Ascending aorta (tissue), 2 donors: ENCODE measurements at regions not wholly inside any gene's neighbourhood (a gene's known extent, or its start where the extent isn't known, plus 50 kb on each side); places are given as distances from the start of the nearest gene placed in this dataset.

ENCODE experiments used
- DNase-seq, 2 donors: peaks; one replicate each; pipeline ENCODE4 v3.0.0-alpha.2; 2019; ENCODE audit warnings: low spot score in 2 of 2
- H3K27ac ChIP-seq, 2 donors: fragments of 200-600 bp; sonication (generic); one replicate each; pipeline ENCODE4 v1.5.1; 2016 to 2017; ENCODE audit warnings: mild to moderate bottlenecking in 1 of 2
- H3K27me3 ChIP-seq: fragments of 200-600 bp; sonication (generic); one replicate; pipeline ENCODE4 v1.5.1; 2017
- H3K36me3 ChIP-seq, 2 donors: fragments of 200-600 bp; sonication (generic); one replicate each; pipeline ENCODE4 v1.5.1; 2016
- H3K4me1 ChIP-seq, 2 donors: fragments of 200-600 bp; sonication (generic); one replicate each; pipeline ENCODE4 v1.5.1; 2016 to 2017; ENCODE audit warnings: mild to moderate bottlenecking in 1 of 2
- H3K4me3 ChIP-seq, 2 donors: fragments of 200-600 bp; sonication (generic); one replicate each; pipeline ENCODE4 v1.5.1; 2016 to 2017; ENCODE audit warnings: mild to moderate bottlenecking in 1 of 2
- H3K9me3 ChIP-seq, 2 donors: fragments of 200-600 bp; sonication (generic); one replicate each; pipeline ENCODE4 v1.5.1; 2016
- intact Hi-C: fragments of 100-400 bp; cut with DNase I; formaldehyde crosslinking; loops from one replicate; pipeline ENCODE4 v1.15.1; 2023
- TF ChIP-seq, protein P1 (sequence below), 3 experiments: fragments of 200-600 bp in 2 of 3; fragments of 450-650 bp in 1 of 3; sonication (generic) in 2 of 3; IDR thresholded peaks; one replicate each; pipeline ENCODE4 v1.5.1; 2016 to 2019; ENCODE audit warnings: antibody characterized with exemption in 3 of 3, mild to moderate bottlenecking in 1 of 3, moderate library complexity in 1 of 3

DNA sequence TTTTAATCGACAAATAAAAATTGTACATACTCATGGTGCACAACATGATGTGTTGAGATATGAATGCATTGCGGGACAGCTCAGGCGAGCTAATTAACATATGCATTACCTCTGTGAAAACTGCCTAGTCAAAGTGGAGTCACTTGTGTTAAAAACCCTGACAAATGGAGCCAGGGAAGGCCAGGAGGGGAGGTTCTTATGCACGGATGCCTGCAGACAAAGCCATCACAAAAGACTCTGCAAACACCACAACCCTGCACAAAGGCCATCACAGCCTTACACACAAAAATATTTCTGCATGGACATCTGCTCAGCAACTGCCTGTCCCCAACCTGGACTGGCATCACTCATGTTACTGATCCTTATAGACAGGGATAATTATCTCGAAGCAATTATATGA, 204.4 kb upstream of the AJAP1 start:
- Histone ChIP-seq H3K27ac (no peak overlapping the region), H3K36me3 (no peaks in the 10 kb centered on the region), H3K4me1 (no peaks in the 10 kb centered on the region), H3K27me3 (no peaks in the 10 kb centered on the region), H3K4me3 (no peak overlapping the region), H3K9me3 (no peaks in the 10 kb centered on the region)
- no peak for DNase-seq
- TF ChIP-seq, protein P1, sequence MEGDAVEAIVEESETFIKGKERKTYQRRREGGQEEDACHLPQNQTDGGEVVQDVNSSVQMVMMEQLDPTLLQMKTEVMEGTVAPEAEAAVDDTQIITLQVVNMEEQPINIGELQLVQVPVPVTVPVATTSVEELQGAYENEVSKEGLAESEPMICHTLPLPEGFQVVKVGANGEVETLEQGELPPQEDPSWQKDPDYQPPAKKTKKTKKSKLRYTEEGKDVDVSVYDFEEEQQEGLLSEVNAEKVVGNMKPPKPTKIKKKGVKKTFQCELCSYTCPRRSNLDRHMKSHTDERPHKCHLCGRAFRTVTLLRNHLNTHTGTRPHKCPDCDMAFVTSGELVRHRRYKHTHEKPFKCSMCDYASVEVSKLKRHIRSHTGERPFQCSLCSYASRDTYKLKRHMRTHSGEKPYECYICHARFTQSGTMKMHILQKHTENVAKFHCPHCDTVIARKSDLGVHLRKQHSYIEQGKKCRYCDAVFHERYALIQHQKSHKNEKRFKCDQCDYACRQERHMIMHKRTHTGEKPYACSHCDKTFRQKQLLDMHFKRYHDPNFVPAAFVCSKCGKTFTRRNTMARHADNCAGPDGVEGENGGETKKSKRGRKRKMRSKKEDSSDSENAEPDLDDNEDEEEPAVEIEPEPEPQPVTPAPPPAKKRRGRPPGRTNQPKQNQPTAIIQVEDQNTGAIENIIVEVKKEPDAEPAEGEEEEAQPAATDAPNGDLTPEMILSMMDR (IDR thresholded peaks at IDR 0.05): no peak
- intact Hi-C loops: no loop called here

DNA sequence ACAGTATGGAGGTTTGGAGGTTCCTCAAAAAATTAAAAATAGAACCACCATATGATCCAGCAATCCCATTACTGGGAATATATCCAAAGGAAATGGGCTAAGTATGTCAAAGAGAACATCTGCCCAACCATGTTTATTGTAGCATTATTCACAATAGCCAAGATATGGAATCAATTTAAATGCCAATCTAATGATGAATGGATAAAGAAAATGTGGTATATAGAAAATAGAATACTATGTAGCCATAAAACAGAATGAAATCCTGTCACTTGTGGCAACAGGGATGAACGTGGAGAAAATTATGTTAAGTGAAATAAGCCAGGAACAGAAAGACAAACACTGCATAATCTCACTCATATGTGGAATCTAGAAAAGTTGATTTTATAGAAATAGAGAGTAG, 201.7 kb upstream of the AJAP1 start:
- Histone ChIP-seq H3K9me3 (no peaks in the 10 kb centered on the region), H3K4me1 (no peaks in the 10 kb centered on the region), H3K36me3 (no peaks in the 10 kb centered on the region), H3K4me3 (no peak overlapping the region), H3K27ac (no peak overlapping the region), H3K27me3 (no peaks in the 10 kb centered on the region)
- intact Hi-C loops: no loop called here
- TF ChIP-seq, protein P1 (IDR thresholded peaks at IDR 0.05): no peak
- no peak for DNase-seq

DNA sequence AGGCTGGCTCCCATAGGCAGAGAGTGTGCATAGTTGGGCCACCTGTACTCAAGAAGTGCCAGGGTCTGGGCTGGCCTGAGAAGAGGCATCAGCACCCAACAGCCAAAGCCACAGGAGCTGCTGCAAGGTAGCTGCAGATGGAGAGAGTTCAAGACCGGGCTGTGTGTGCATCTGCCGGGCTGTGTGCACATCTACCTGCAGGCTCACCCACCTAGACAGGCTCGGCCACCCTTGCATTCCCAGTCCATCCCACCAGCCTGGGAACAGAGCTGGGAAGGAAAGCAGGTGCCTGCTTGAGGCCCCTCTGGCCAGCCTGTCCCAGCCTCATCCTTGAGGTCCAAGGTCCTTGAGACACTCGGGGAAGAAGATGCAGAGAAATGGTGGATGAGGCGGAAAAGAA, 194.4 kb upstream of the AJAP1 start:
- TF ChIP-seq, protein P1 (IDR thresholded peaks at IDR 0.05): no peak
- Histone ChIP-seq H3K36me3 (no peaks in the 10 kb centered on the region), H3K4me1 (no peaks in the 10 kb centered on the region), H3K27ac (no peak overlapping the region), H3K4me3 (no peak overlapping the region), H3K9me3 (no peaks in the 10 kb centered on the region), H3K27me3 (no peaks in the 10 kb centered on the region)
- intact Hi-C loops: no loop called here
- DNase-seq: no peak

DNA sequence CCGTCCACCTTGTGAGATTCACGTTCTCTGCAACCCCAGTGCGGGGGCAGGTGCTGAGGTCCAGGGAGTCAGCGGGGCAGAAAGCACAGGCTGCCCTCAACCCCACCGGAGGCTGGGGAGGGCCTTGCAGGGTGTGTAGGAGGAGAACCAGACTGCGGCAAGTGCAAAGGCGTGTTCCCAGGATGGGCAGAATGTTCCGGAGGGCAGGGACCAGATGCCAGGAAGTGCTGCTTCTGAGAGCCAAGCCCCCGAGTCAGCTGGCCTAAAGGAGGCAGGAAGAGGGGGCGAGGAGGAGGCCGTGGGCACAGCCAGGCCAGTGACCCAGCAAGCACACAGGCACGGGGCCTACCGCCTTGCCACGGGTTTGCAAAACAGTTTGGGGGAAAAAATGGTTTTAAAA, 193.8 kb upstream of the AJAP1 start:
- intact Hi-C loops: no loop called here

DNA sequence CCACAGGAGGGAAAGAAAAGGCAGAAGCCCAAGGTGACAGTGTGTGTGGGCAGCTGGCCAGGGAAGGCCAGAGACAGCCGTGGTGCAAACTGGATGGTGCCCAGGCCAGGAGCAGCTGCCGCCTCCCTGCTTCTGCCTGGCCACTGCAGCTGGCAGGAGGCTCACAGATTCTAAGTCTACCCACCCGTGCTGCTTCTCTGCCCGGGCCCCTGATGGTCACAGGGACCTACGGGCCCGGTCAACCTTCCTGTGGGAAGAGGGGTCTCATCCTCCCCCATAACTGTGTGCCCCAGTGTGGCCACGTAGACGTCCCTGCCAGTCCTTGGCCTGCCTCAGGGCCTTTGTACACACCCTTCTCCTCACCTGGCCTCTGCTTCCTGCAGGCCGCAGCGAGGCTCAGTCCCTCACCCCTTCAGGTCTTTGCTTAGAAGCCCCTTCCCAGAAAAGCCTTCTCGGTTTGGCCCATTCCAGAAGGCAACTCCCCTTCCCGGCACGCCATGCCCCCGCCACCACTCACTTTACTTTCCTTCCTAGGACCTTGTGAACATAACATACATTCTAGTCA, 192.6 kb upstream of the AJAP1 start:
- H3K27ac ChIP-seq: no peak overlapping the region

More for the DNA sequence above, 193.8 kb upstream of the AJAP1 start:
- Histone ChIP-seq H3K36me3 (no peaks in the 10 kb centered on the region), H3K9me3 (no peaks in the 10 kb centered on the region), H3K27ac (no peak overlapping the region), H3K4me3 (no peak overlapping the region), H3K4me1 (no peaks in the 10 kb centered on the region), H3K27me3 (no peaks in the 10 kb centered on the region)
- no peak for DNase-seq
- TF ChIP-seq, protein P1 (IDR thresholded peaks at IDR 0.05): no peak

More for the DNA sequence above, 192.6 kb upstream of the AJAP1 start:
- DNase-seq: no peak
- intact Hi-C loops: no loop called here
- TF ChIP-seq, protein P1 (IDR thresholded peaks at IDR 0.05): no peak
- no peaks in the 10 kb centered on the region for H3K27me3 ChIP-seq
- H3K4me3 ChIP-seq: no peak overlapping the region
- H3K4me1 ChIP-seq: no peaks in the 10 kb centered on the region
- H3K36me3 ChIP-seq: no peaks in the 10 kb centered on the region
- H3K9me3 ChIP-seq: no peaks in the 10 kb centered on the region
